SK-N-SH (cell line): ENCODE measurements at regions not wholly inside any gene's neighbourhood (a gene's known extent, or its start where the extent isn't known, plus 50 kb on each side); places are given as distances from the start of the nearest gene placed in this dataset.

ENCODE experiments used
- CTCF ChIA-PET: fragments of 300-600, 350-600 bp; formaldehyde crosslinking; extraction: SDS; loops from one replicate; lab custom pipeline; 2021; lab: Yijun Ruan, JAX
- POLR2A ChIA-PET: fragments of 350-600 bp; sonication (Branson Sonifier 250); formaldehyde crosslinking; extraction: SDS; loops from one replicate; lab custom pipeline; 2020; ENCODE audit warnings: antibody characterized with exemption, inconsistent platforms; lab: Yijun Ruan, JAX
- DNase-seq: peaks from one replicate; pipeline ENCODE4 v3.0.0; 2012
- H2AFZ ChIP-seq: fragments of 200-600 bp; sonication (generic); 2 replicates; pipeline ENCODE4 v1.8.1; 2016; ENCODE audit warnings: antibody characterized with exemption, mild to moderate bottlenecking, low read depth
- H3F3A ChIP-seq: fragments of 200-600 bp; sonication (generic); replicated peaks from 2 replicates; pipeline ENCODE3; 2016; ENCODE audit warnings: antibody characterized with exemption, mild to moderate bottlenecking; ENCODE audit not compliant: insufficient read depth
- H3K27ac ChIP-seq, 2 experiments: fragments of 200-500 bp in 1 of 2; fragments of 200-600 bp in 1 of 2; sonication (Bioruptor generic) in 1 of 2; sonication (generic), shearing (Covaris generic) in 1 of 2; 2 replicates each; pipeline versions ENCODE4 v1.5.1 to v1.6.1; 2014 to 2016; ENCODE audit warnings: low read depth in 2 of 2, inconsistent platforms in 1 of 2, low read length in 1 of 2, mild to moderate bottlenecking in 1 of 2, mixed read lengths in 1 of 2
- H3K27me3 ChIP-seq: fragments of 200-600 bp; sonication (generic), shearing (Covaris generic); 2 replicates; pipeline ENCODE4 v1.6.1; 2016; ENCODE audit warnings: mixed run types; ENCODE audit not compliant: insufficient read depth
- H3K36me3 ChIP-seq, 2 experiments: fragments of 200-500 bp in 1 of 2; fragments of 200-600 bp in 1 of 2; sonication (Bioruptor generic) in 1 of 2; sonication (generic) in 1 of 2; replicated peaks in 1 of 2; 2 replicates each; pipeline versions ENCODE3 to v1.5.1; 2014 to 2016; ENCODE audit warnings: low read length in 1 of 2, mild to moderate bottlenecking in 1 of 2; ENCODE audit not compliant: insufficient read depth in 2 of 2, control insufficient read depth in 1 of 2
- H3K4me1 ChIP-seq, 2 experiments: fragments of 200-500 bp in 1 of 2; fragments of 200-600 bp in 1 of 2; sonication (Bioruptor generic) in 1 of 2; sonication (generic), shearing (Covaris generic) in 1 of 2; 2 replicates each; pipeline versions ENCODE4 v1.5.1 to v1.6.1; 2014 to 2016; ENCODE audit warnings: low read depth in 1 of 2, low read length in 1 of 2, mixed run types in 1 of 2; ENCODE audit not compliant: insufficient read depth in 2 of 2, control insufficient read depth in 1 of 2
- H3K4me2 ChIP-seq: fragments of 200-600 bp; sonication (generic), shearing (Covaris generic); 2 replicates; pipeline ENCODE4 v1.6.1; 2017; ENCODE audit warnings: mixed run types
- H3K4me3 ChIP-seq, 2 experiments: fragments of 200-500 bp in 1 of 2; fragments of 200-600 bp in 1 of 2; sonication (Bioruptor generic) in 1 of 2; sonication (generic), shearing (Covaris generic) in 1 of 2; 2 replicates each; pipeline versions ENCODE4 v1.5.1 to v1.8.1; 2014 to 2016; ENCODE audit warnings: low read depth in 2 of 2, inconsistent platforms in 1 of 2, low read length in 1 of 2, mild to moderate bottlenecking in 1 of 2, mixed read lengths in 1 of 2, moderate library complexity in 1 of 2
- H3K79me2 ChIP-seq: fragments of 200-600 bp; sonication (generic); 2 replicates; pipeline ENCODE4 v1.8.1; 2017; ENCODE audit warnings: mild to moderate bottlenecking; ENCODE audit not compliant: insufficient read depth
- H3K9ac ChIP-seq: fragments of 200-600 bp; sonication (generic); 2 replicates; pipeline ENCODE4 v1.6.1; 2017; ENCODE audit warnings: mixed run types
- H3K9me2 ChIP-seq: fragments of 200-600 bp; sonication (generic); 2 replicates; pipeline ENCODE4 v1.6.1; 2017; ENCODE audit warnings: mixed run types
- H3K9me3 ChIP-seq: fragments of 200-600 bp; sonication (generic); 2 replicates; pipeline ENCODE4 v1.6.1; 2017; ENCODE audit warnings: mixed run types, mild to moderate bottlenecking, moderate library complexity
- H4K20me1 ChIP-seq: fragments of 200-600 bp; sonication (generic); 2 replicates; pipeline ENCODE4 v1.6.1; 2017; ENCODE audit warnings: mild to moderate bottlenecking, mixed run types; ENCODE audit not compliant: insufficient read depth
- CHD2 ChIP-seq: fragments of 150-350 bp; IDR thresholded peaks from 2 replicates; pipeline ENCODE4 v1.6.1; 2018; ENCODE audit warnings: low read length; ENCODE audit not compliant: partially characterized antibody
- EP300 ChIP-seq, 2 experiments: IDR thresholded peaks; 2 replicates each; pipeline versions ENCODE4 v1.4.0 to v1.6.1; 2012; ENCODE audit warnings: borderline replicate concordance in 1 of 2, low read depth in 1 of 2, low read length in 1 of 2
- FOSL2 ChIP-seq: IDR thresholded peaks from 2 replicates; pipeline ENCODE4 v1.4.0; 2012; ENCODE audit warnings: low read depth, mild to moderate bottlenecking, moderate library complexity, borderline replicate concordance
- GABPA ChIP-seq: IDR thresholded peaks from 2 replicates; pipeline ENCODE4 v1.4.0; 2012; ENCODE audit warnings: low read depth, mild to moderate bottlenecking
- MEF2A ChIP-seq: IDR thresholded peaks from 2 replicates; pipeline ENCODE4 v1.4.0; 2012; ENCODE audit warnings: low read depth, borderline replicate concordance
- MXI1 ChIP-seq: IDR thresholded peaks from 2 replicates; pipeline ENCODE4 v1.6.1; 2012; ENCODE audit warnings: mild to moderate bottlenecking, low read depth, low read length, improper control_type of control experiment
- RAD21 ChIP-seq: IDR thresholded peaks from 2 replicates; pipeline ENCODE4 v1.6.1; 2012; ENCODE audit warnings: mild to moderate bottlenecking, low read length
- RCOR1 ChIP-seq: fragments of 150-350 bp; IDR thresholded peaks from 2 replicates; pipeline ENCODE4 v1.6.1; 2017; ENCODE audit warnings: antibody characterized with exemption, low read length
- RFX5 ChIP-seq: IDR thresholded peaks from 2 replicates; pipeline ENCODE4 v1.6.1; 2012; ENCODE audit warnings: mild to moderate bottlenecking, improper control_type of control experiment, low read length
- SIN3A ChIP-seq: IDR thresholded peaks from 2 replicates; pipeline ENCODE4 v1.6.1; 2012; ENCODE audit warnings: low read depth, mild to moderate bottlenecking, low read length, moderate library complexity, borderline replicate concordance
- TEAD4 ChIP-seq: IDR thresholded peaks from 2 replicates; pipeline ENCODE4 v1.4.0; 2012; ENCODE audit warnings: mild to moderate bottlenecking, borderline replicate concordance; ENCODE audit not compliant: insufficient read depth
- YY1 ChIP-seq: IDR thresholded peaks from 2 replicates; pipeline ENCODE4 v1.4.0; 2012; ENCODE audit warnings: low read depth, mild to moderate bottlenecking
- WGBS: methylation state at CpG from one replicate; pipeline ENCODE4 v1.1.6; 2017; ENCODE audit warnings: low lambda C conversion rate; 5-methylcytosine and 5-hydroxymethylcytosine counted together
- TF ChIP-seq, protein P1 (sequence below): IDR thresholded peaks from 2 replicates; pipeline ENCODE4 v1.4.0; 2012; ENCODE audit warnings: low read depth
- TF ChIP-seq, protein P2 (sequence below): fragments of 150-350 bp; IDR thresholded peaks from 2 replicates; pipeline ENCODE4 v1.6.1; 2017; ENCODE audit warnings: antibody characterized with exemption, low read length, low read depth, borderline replicate concordance
- TF ChIP-seq, protein P3 (sequence below): fragments of 150-350 bp; IDR thresholded peaks from 2 replicates; pipeline ENCODE4 v1.6.1; 2016; ENCODE audit warnings: mild to moderate bottlenecking, low read depth, low read length

DNA sequence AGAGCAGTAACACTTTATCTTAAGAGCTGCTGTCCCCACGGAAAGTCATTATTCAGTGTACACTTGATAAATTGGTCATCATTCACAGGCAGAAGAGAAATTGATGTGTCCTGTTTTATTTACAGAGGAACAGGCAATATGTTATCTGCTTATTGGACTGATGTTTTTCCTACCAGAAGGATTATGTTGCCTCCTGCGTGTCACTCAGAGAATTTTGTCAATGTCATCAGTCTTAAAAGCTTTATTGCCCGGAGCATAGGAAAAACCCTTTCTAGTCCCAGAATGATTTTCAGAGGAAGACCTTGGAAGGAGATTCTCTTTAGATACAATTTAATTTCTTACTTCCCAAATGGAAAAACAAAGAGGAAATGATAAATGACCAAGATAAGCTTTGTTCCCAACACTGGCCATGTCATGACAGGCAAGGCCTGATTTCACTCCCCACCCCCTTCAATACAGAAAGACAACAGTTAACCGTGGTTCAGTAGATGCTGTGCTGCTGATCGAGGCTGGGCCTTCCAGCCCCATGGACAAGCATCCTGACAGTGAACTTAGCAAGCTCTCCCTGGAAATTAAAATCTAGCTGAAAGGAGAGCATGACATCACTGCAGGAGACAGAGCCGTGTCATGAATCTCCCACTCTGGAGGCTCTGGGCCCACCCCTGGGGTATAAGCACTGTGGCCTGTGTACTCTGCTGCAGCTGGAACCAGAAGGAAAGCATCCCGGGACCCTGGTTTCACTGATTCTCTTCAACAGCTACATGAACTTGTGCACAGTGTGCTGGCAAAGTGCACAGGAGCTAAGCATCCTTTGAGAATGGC lies 118.8 kb upstream of the LYZL2 start (continued):
- TF ChIP-seq SIN3A (no peak), RAD21 (peak; percentile 11; the same call in 1 of the 2 replicates), GABPA (no peak), CHD2 (peak; percentile 15)

DNA sequence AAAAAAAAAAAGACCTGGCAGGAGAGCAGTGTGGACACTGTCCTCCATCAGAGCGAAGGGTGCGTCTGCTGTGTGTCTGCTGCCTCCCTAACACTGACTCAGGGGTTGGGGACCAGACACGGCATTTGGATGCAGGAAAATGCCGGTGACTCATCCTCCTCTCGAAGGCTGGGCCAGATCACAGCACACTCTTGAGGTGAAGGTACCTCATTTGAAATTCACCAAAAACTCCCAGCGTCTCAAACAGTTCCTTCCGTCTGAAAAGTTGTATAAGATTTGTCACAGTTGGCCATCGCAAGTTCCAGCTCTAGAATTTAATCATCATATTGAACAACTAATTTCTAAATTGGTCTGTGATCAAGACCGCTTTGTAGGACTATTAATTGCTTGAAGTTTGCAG lies 118.1 kb upstream of the LYZL2 start:
- Histone ChIP-seq H3K27ac (peak overlapping the region in 1 of 2 experiments; percentile 67; a peak in 1 of 4 replicates), H3K9me3 (no peaks in the 10 kb centered on the region), H3F3A (no peaks in the 10 kb centered on the region), H3K4me1 (peaks cover 0 to 23% of the 10 kb centered on the region in 2 experiments; a peak in 1 of 4 replicates), H3K9me2 (no peaks in the 10 kb centered on the region), H4K20me1 (no peaks in the 10 kb centered on the region), H3K36me3 (no peaks in the 10 kb centered on the region), H2AFZ (no peak overlapping the region), H3K27me3 (no peaks in the 10 kb centered on the region), H3K79me2 (no peaks in the 10 kb centered on the region)
- 29% methylated on average over 9 of the region's 9 CpGs for WGBS
- ChIA-PET POLR2A (no interaction called here), CTCF (interaction anchor here (1.0 to 3.5 kb wide), 8 partner anchors 16 to 1061 kb away, joined by 3 to 21 read pairs (median 4); no protein-coding TSS in a partner anchor)
- DNase-seq, result peak; percentile 40
- TF ChIP-seq, protein P1, sequence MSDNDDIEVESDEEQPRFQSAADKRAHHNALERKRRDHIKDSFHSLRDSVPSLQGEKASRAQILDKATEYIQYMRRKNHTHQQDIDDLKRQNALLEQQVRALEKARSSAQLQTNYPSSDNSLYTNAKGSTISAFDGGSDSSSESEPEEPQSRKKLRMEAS, result no peak
- TF ChIP-seq FOSL2 (peak; percentile 64; the same call in 1 of the 2 replicates), MEF2A (no peak)
- TF ChIP-seq, all 33 proteins: peak for 1
- no peak overlapping the region for H3K4me3 ChIP-seq
- H3K4me2 ChIP-seq, result no peak overlapping the region
- H3K9ac ChIP-seq, result no peak overlapping the region

DNA sequence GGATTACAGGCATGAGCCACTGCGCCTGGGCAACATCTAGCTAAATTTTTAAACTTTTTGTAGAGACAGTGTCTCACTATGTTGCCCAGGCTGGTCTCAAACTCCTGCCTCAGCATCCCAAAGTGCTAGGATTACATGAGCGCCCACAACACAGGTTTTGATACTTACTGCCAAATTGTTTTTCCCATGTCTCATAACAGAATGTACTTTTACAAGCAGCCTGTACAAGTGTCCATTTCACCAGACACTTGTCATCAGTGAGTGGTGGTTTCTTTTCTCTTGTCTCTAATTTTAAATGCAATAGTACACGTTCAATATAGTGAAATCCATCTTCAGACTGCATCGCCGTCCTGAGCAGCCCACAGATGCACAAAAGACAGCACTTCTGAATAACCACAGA lies 116.4 kb upstream of the LYZL2 start:
- no peaks in the 10 kb centered on the region for H3K79me2 ChIP-seq
- H3K9ac ChIP-seq, result no peak overlapping the region
- peaks cover 0 to 12% of the 10 kb centered on the region in 2 experiments; a peak in 1 of 4 replicates for H3K4me1 ChIP-seq
- no peak for DNase-seq
- WGBS, result 92% methylated on average over 5 of the region's 5 CpGs
- no peaks in the 10 kb centered on the region for H3K27me3 ChIP-seq
- POLR2A ChIA-PET, result no interaction called here
- no peaks in the 10 kb centered on the region for H3K36me3 ChIP-seq
- no peaks in the 10 kb centered on the region for H3K9me3 ChIP-seq
- H3K9me2 ChIP-seq, result no peaks in the 10 kb centered on the region
- H4K20me1 ChIP-seq, result no peaks in the 10 kb centered on the region
- no peak overlapping the region for H3K4me2 ChIP-seq
- no peak overlapping the region for H3K4me3 ChIP-seq
- H3F3A ChIP-seq, result no peaks in the 10 kb centered on the region
- TF ChIP-seq EP300 (IDR thresholded peaks at IDR 0.05; ENCODE audit: borderline replicate concordance in 1 of 2, low read depth in 1 of 2, low read length in 1 of 2), result no peak
- TF ChIP-seq, protein P2, sequence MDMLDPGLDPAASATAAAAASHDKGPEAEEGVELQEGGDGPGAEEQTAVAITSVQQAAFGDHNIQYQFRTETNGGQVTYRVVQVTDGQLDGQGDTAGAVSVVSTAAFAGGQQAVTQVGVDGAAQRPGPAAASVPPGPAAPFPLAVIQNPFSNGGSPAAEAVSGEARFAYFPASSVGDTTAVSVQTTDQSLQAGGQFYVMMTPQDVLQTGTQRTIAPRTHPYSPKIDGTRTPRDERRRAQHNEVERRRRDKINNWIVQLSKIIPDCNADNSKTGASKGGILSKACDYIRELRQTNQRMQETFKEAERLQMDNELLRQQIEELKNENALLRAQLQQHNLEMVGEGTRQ, result no peak
- TF ChIP-seq, protein P3, sequence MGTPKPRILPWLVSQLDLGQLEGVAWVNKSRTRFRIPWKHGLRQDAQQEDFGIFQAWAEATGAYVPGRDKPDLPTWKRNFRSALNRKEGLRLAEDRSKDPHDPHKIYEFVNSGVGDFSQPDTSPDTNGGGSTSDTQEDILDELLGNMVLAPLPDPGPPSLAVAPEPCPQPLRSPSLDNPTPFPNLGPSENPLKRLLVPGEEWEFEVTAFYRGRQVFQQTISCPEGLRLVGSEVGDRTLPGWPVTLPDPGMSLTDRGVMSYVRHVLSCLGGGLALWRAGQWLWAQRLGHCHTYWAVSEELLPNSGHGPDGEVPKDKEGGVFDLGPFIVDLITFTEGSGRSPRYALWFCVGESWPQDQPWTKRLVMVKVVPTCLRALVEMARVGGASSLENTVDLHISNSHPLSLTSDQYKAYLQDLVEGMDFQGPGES, result no peak
- TF ChIP-seq RFX5, result no peak
- TF ChIP-seq YY1, result no peak
- TF ChIP-seq MXI1, result no peak
- no peak for TF ChIP-seq TEAD4
- no peak for TF ChIP-seq RCOR1
- TF ChIP-seq SIN3A, result no peak
- CTCF ChIA-PET, result interaction anchor here (1.1 to 1.2 kb wide), 3 partner anchors 10 to 58 kb away, joined by 3 read pairs; no protein-coding TSS in a partner anchor
- no peak overlapping the region for H3K27ac ChIP-seq
- no peak overlapping the region for H2AFZ ChIP-seq
